GM12873 (cell line): ENCODE measurements at regions not wholly inside any gene's neighbourhood (a gene's known extent, or its start where the extent isn't known, plus 50 kb on each side); places are given as distances from the start of the nearest gene placed in this dataset.

Experiments
- TF ChIP-seq, protein P1 (sequence below): IDR thresholded peaks from 2 replicates; pipeline ENCODE4 v1.5.1; 2012; ENCODE audit warnings: low read depth, mild to moderate bottlenecking, moderate library complexity, low read length, control low read depth; ENCODE audit not compliant: insufficient read depth; ENCODE audit errors: missing control alignments

GRCh38 chr5:23756779-23757178, 249.4 kb downstream of the PRDM9 start:
- TF ChIP-seq, protein P1, sequence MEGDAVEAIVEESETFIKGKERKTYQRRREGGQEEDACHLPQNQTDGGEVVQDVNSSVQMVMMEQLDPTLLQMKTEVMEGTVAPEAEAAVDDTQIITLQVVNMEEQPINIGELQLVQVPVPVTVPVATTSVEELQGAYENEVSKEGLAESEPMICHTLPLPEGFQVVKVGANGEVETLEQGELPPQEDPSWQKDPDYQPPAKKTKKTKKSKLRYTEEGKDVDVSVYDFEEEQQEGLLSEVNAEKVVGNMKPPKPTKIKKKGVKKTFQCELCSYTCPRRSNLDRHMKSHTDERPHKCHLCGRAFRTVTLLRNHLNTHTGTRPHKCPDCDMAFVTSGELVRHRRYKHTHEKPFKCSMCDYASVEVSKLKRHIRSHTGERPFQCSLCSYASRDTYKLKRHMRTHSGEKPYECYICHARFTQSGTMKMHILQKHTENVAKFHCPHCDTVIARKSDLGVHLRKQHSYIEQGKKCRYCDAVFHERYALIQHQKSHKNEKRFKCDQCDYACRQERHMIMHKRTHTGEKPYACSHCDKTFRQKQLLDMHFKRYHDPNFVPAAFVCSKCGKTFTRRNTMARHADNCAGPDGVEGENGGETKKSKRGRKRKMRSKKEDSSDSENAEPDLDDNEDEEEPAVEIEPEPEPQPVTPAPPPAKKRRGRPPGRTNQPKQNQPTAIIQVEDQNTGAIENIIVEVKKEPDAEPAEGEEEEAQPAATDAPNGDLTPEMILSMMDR: no peak

DNA sequence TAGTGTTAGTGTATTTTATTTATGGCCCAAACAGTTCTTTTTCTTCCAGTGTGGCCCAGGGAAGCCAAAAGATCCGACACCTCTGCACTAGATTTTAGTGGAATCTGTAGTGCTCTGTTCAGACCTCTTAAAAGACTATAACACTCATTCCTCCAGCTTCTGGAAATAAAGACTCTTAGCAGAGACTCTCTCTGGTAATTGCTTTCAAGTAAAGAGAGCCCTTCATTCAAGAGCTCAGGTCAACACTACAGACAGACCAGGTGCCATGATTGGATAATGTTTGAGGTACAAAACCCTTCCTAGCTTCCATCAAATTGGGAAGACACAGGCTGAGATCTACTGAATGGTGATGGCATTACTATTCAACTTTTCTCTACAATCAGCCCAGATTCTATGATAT, 255.8 kb downstream of the PRDM9 start:
- TF ChIP-seq, protein P1: no peak

DNA sequence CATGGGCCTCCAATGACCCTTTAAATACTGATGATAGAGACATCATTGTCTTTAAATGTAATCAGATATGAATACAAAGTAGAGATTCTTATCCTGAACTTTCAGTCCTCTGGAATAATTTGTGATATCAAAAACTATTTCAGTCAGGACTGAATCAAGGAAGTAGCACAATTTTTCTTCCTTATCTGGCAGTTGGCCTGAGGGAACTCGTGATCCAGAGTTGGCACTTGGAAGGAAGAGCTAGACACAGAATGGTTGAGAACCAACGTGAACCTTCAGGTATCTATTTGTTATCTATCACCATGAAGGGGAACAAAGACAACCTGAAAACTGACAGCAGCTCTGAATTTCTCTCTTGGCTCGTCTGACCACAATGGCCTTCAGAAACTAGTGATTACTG, 269.3 kb downstream of the PRDM9 start:
- TF ChIP-seq, protein P1: no peak

- TF ChIP-seq, protein P1: peak; percentile 20
Observed at GRCh38 chr5:23820765-23821471, 313.5 kb downstream of the PRDM9 start.

DNA sequence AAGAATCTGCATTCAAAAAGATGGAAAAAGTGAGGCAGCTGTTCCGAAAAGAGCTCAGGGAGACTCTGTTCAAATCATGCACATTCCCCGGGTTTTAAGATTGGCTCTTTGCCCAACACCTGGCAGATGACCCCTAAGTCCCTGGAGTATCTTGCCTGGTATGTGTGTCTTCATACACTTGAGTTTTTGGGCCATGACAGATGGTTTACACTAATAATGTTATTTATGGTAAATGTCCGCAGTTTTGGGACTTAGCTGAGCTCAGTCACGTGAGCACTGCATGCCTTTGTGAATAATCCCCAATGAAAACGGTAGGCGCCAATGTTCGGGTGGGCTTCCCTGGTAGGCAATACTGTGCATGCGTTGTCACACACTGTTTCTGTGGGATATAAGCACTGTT, 316.1 kb downstream of the PRDM9 start:
- TF ChIP-seq, protein P1: no peak

DNA sequence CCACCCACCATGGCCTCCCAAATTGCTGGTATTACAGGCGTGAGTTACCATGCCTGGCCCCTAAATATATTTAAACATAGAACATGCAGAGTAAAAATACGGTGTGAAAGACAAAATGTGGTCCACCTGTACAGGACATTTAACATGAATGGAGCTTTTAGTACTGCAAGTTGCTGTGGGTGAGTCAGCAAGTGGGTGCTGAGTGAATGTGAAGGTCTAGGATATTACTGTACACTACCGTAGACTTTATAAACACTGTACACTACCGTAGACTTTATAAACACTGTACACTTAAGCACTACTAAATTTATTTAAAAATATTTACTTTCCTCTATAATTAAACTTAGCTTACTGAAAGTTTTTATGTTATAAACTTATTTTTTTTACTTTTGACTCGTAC, 317.8 kb downstream of the PRDM9 start:
- TF ChIP-seq, protein P1: no peak

- TF ChIP-seq, protein P1: no peak
Observed at GRCh38 chr5:23840083-23840482, 332.7 kb downstream of the PRDM9 start.
